ENCODE measurements at regions not wholly inside any gene's neighbourhood (a gene's known extent, or its start where the extent isn't known, plus 50 kb on each side); places are given as distances from the start of the nearest gene placed in this dataset.

DNA sequence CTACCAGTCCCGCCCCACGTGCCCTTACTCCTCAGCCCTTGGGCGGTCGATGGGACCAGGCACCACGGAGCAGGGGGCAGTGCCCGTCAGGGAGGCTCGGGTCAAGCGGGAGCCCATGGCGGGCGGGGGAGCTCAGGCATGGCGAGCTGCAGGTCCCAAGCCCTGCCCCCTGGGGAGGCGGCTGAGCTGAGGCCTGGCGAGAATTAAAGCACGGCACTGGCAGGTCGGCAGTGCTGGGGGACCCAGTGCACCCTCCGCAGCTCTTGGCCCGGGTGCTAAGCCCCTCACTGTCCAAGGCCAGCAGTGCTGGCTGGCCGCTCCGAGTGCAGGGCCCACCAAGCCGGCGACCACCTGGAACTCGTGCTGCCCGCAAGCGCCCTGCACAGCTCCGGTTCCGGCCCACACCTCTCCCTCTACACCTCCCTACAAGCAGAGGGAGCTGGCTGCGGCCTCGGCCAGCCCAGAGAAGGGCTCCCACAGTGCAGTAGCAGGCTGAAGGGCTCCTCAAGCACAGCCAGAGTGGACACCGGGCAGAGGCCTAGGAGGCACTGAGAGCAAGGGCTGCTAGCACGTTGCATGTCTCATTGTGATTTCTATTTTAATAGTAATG lies 166.8 kb upstream of the FMN2 start:
- Mint-ChIP-seq H3K4me1 (no peaks in the 10 kb centered on the region), H3K9me3 (peaks cover 0 to 2% (median 0%) of the 10 kb centered on the region in 8 donors), H3K27me3 (peaks cover 1 to 3% of the 10 kb centered on the region in 2 donors), H3K36me3 (no peaks in the 10 kb centered on the region), H3K4me3 (no peak overlapping the region), H3K27ac (no peak overlapping the region)
- Histone ChIP-seq H3K36me3 (ENCODE audit: insufficient read depth, low read length) (no peaks in the 10 kb centered on the region), H3K27ac (ENCODE audit: low read depth, low read length) (no peak overlapping the region), H3K4me3 (ENCODE audit: low read length in 2 of 2) (no peak overlapping the region), H3K4me1 (ENCODE audit: insufficient read depth, low read length) (no peaks in the 10 kb centered on the region), H3K9me3 (ENCODE audit: control insufficient read depth in 1 of 2, low read length in 2 of 2) (no peaks in the 10 kb centered on the region), H3K27me3 (ENCODE audit: insufficient read depth, low read length) (no peaks in the 10 kb centered on the region)
- DNase-seq = no peak
- intact Hi-C loops (cut with micrococcal nuclease) = no loop called here
- ChIA-PET CTCF (ENCODE audit: partially characterized antibody) (interaction anchor here (1.0 kb wide), 1 partner anchor 27 kb away, joined by 4 read pairs; no protein-coding TSS in a partner anchor), POLR2A (ENCODE audit: partially characterized antibody) (no interaction called here)

DNA sequence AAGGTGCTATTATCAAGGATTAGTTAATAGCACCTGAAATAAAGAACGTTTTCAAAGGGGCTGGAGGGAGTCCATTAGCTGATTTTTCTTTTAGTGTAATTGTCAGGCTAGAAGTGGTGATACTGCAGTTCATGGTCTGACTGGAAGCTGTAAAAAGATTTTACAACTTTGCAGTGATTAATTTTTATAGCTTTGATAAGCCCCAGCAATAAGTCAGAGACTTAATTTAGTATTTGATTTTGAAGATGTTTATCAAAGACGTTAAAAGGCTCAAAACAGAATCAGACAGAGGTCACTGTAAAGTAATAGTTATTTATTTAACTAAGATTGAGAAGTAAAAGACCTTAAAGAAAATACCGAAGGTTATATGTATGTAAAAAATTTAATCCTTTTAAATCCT lies 165.5 kb upstream of the FMN2 start:
- Mint-ChIP-seq H3K27ac (no peak overlapping the region), H3K4me1 (no peaks in the 10 kb centered on the region), H3K36me3 (no peaks in the 10 kb centered on the region), H3K27me3 (peaks cover 0 to 2% of the 10 kb centered on the region in 2 donors), H3K9me3 (no peaks in the 10 kb centered on the region), H3K4me3 (no peak overlapping the region)
- Histone ChIP-seq H3K27me3 (ENCODE audit: insufficient read depth, low read length) (no peaks in the 10 kb centered on the region), H3K4me3 (ENCODE audit: low read length in 2 of 2) (no peak overlapping the region), H3K36me3 (ENCODE audit: insufficient read depth, low read length) (no peaks in the 10 kb centered on the region), H3K27ac (ENCODE audit: low read depth, low read length) (no peak overlapping the region), H3K4me1 (ENCODE audit: insufficient read depth, low read length) (no peaks in the 10 kb centered on the region), H3K9me3 (ENCODE audit: control insufficient read depth in 1 of 2, low read length in 2 of 2) (no peaks in the 10 kb centered on the region)
- intact Hi-C loops (cut with micrococcal nuclease) = no loop called here
- CTCF ChIA-PET (ENCODE audit: partially characterized antibody) = no interaction called here
- no peak for DNase-seq
- POLR2A ChIA-PET (ENCODE audit: partially characterized antibody) = no interaction called here

DNA sequence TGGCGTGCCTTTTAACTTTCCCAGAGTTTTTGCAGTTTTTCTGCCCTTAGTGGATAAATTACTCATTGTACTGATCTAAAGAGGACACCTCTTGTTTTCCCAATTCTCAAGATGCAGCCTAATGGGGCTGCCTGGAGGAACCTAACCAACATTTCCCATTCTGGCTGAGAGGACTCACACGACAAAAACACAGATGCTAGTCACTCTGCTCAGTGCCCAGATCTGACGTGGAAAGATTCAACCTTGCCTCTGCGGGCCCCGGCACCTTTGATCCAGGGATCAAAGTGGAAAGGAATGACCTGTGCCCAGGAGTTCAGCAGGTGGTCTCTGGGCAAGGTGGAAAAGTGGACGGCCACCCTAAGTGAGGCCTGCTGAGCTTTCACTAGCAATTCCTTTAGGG lies 162.4 kb upstream of the FMN2 start:
- H3K4me1 Mint-ChIP-seq = no peaks in the 10 kb centered on the region
- H3K9me3 ChIP-seq (ENCODE audit: control insufficient read depth in 1 of 2, low read length in 2 of 2) = no peaks in the 10 kb centered on the region
- H3K36me3 Mint-ChIP-seq = no peaks in the 10 kb centered on the region
- ChIA-PET POLR2A (ENCODE audit: partially characterized antibody) (no interaction called here), CTCF (ENCODE audit: partially characterized antibody) (no interaction called here)
- peaks cover 5 to 6% of the 10 kb centered on the region in 2 donors for H3K27me3 Mint-ChIP-seq
- H3K4me1 ChIP-seq (ENCODE audit: insufficient read depth, low read length) = no peaks in the 10 kb centered on the region
- no peak overlapping the region for H3K4me3 Mint-ChIP-seq
- intact Hi-C loops (cut with micrococcal nuclease) = no loop called here
- H3K36me3 ChIP-seq (ENCODE audit: insufficient read depth, low read length) = no peaks in the 10 kb centered on the region
- no peaks in the 10 kb centered on the region for H3K27me3 ChIP-seq (ENCODE audit: insufficient read depth, low read length)
- H3K4me3 ChIP-seq (ENCODE audit: low read length in 2 of 2) = no peak overlapping the region
- no peaks in the 10 kb centered on the region for H3K9me3 Mint-ChIP-seq
- no peak for DNase-seq
- no peak overlapping the region for H3K27ac Mint-ChIP-seq
- no peak overlapping the region for H3K27ac ChIP-seq (ENCODE audit: low read depth, low read length)

DNA sequence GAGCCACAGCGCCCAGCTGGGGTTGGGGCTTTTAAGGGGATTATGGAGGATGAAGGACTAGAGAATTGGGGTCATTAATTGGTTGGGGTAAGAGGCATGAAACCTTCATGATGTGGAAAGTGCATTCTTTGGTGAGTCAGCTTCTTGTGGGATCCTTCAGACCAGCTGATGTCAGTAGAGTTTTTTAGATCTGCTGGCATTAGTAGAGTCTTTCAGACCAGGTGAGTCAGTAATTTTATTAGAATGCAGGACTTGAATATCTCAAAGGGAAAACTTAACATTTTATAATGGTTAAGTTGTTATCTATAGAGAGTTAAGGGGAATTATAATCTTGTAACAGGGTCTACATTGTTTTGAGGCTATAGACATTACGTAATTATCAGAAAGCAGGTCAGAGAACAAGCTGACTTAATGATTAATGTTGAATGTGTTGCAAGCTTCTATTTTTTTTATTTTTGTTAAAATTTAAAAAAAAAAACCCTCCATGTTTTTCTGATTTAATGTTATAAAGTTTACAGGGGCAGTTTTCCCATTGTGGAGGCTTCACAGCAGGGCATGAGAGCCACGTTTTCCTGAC lies 160.9 kb upstream of the FMN2 start:
- Histone ChIP-seq H3K36me3 (ENCODE audit: insufficient read depth, low read length) (no peaks in the 10 kb centered on the region), H3K4me3 (ENCODE audit: low read length in 2 of 2) (no peak overlapping the region), H3K27ac (ENCODE audit: low read depth, low read length) (no peak overlapping the region), H3K27me3 (ENCODE audit: insufficient read depth, low read length) (no peaks in the 10 kb centered on the region), H3K4me1 (ENCODE audit: insufficient read depth, low read length) (no peaks in the 10 kb centered on the region), H3K9me3 (ENCODE audit: control insufficient read depth in 1 of 2, low read length in 2 of 2) (no peaks in the 10 kb centered on the region)
- Mint-ChIP-seq H3K27ac (no peak overlapping the region), H3K9me3 (no peaks in the 10 kb centered on the region), H3K27me3 (peaks cover 6 to 8% of the 10 kb centered on the region in 2 donors), H3K4me1 (no peaks in the 10 kb centered on the region), H3K4me3 (no peak overlapping the region), H3K36me3 (no peaks in the 10 kb centered on the region)
- CTCF ChIA-PET (ENCODE audit: partially characterized antibody) = interaction anchor here (1.3 kb wide), 1 partner anchor 20 kb away, joined by 4 read pairs; no protein-coding TSS in a partner anchor
- POLR2A ChIA-PET (ENCODE audit: partially characterized antibody) = no interaction called here
- DNase-seq = no peak
- intact Hi-C loops (cut with micrococcal nuclease) = no loop called here

DNA sequence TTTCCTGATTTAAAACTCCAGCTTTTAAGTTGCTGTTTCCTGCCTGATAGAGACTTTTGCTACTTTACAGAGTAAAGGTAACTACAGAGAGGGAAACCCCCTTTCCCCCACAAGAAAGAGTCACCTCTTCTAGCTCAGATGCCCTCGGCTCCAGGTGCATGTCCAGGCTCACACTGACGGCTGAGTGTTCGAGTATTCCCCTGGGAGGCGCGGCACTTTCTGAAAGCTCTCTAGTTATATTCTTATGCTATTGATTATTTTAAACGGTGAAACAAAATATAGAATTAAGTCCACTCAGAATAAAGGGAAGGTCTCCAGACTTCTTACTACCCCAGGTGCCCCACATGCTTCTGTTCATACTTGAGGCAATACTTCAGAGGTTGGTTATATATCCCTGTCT lies 160.3 kb upstream of the FMN2 start:
- Mint-ChIP-seq H3K27ac (no peak overlapping the region), H3K4me1 (no peaks in the 10 kb centered on the region), H3K9me3 (no peaks in the 10 kb centered on the region), H3K4me3 (no peak overlapping the region), H3K27me3 (peaks cover 6 to 8% of the 10 kb centered on the region in 2 donors), H3K36me3 (no peaks in the 10 kb centered on the region)
- Histone ChIP-seq H3K4me3 (ENCODE audit: low read length in 2 of 2) (no peak overlapping the region), H3K27ac (ENCODE audit: low read depth, low read length) (no peak overlapping the region), H3K27me3 (ENCODE audit: insufficient read depth, low read length) (no peaks in the 10 kb centered on the region), H3K9me3 (ENCODE audit: control insufficient read depth in 1 of 2, low read length in 2 of 2) (no peaks in the 10 kb centered on the region), H3K36me3 (ENCODE audit: insufficient read depth, low read length) (no peaks in the 10 kb centered on the region), H3K4me1 (ENCODE audit: insufficient read depth, low read length) (no peaks in the 10 kb centered on the region)
- no peak for DNase-seq
- ChIA-PET POLR2A (ENCODE audit: partially characterized antibody) (no interaction called here), CTCF (ENCODE audit: partially characterized antibody) (interaction anchor here (1.3 kb wide), 1 partner anchor 20 kb away, joined by 4 read pairs; no protein-coding TSS in a partner anchor)
- intact Hi-C loops (cut with micrococcal nuclease) = no loop called here

DNA sequence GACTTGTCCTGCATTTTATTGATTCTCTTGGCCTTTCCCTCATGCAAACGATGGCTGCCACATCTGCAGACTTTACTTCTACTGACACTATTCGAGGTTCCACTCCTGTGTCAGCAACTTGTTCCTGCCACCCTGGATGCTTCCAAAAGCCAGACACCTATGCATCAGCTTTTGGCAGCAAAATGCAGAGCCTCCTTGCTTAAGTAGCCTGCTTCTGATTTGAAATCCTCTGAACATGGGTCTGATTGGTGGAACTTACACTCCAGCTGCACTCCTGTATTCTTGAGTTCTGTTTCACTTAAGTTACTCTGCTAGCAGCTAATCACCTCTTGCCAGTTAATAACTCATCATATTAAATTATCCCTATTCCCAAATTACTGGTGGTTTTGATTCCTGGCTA lies 152.1 kb upstream of the FMN2 start:
- Mint-ChIP-seq H3K4me1 (peaks cover 0 to under 1% (median 0%) of the 10 kb centered on the region in 4 donors), H3K27me3 (peaks cover 0 to 8% of the 10 kb centered on the region in 2 donors), H3K27ac (no peak overlapping the region), H3K9me3 (peaks cover 0 to 8% (median 3%) of the 10 kb centered on the region in 8 donors), H3K4me3 (no peak overlapping the region), H3K36me3 (no peaks in the 10 kb centered on the region)
- no peak for DNase-seq
- Histone ChIP-seq H3K27me3 (ENCODE audit: insufficient read depth, low read length) (no peaks in the 10 kb centered on the region), H3K4me3 (ENCODE audit: low read length in 2 of 2) (no peak overlapping the region), H3K9me3 (ENCODE audit: control insufficient read depth in 1 of 2, low read length in 2 of 2) (no peaks in the 10 kb centered on the region), H3K27ac (ENCODE audit: low read depth, low read length) (no peak overlapping the region), H3K4me1 (ENCODE audit: insufficient read depth, low read length) (no peaks in the 10 kb centered on the region), H3K36me3 (ENCODE audit: insufficient read depth, low read length) (no peaks in the 10 kb centered on the region)
- intact Hi-C loops (cut with micrococcal nuclease) = no loop called here
- POLR2A ChIA-PET (ENCODE audit: partially characterized antibody) = no interaction called here
- CTCF ChIA-PET (ENCODE audit: partially characterized antibody) = interaction anchor here (3.4 kb wide), 1 partner anchor 12 kb away, joined by 33 read pairs; no protein-coding TSS in a partner anchor

DNA sequence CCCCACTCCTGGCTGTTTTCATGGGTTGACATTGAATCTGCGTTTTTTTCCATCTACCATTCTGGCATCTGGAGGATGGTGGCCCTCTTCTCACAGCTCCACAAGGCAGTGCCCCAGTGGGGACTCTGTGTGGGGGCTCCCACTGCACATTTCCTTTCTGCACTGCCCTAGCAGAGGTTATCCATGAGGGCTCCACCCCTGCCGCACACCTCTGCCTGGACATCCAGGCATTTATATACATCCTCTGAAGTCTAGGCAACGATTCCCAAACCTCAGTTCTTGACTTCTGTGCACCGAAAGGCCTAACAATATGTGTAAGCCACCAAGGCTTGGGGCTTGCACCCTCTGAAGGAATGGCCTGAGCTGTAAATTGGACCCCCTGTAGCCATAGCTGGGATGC lies 147.9 kb upstream of the FMN2 start:
- intact Hi-C loops (cut with micrococcal nuclease) = no loop called here
- CTCF ChIA-PET (ENCODE audit: partially characterized antibody) = no interaction called here
- no peak overlapping the region for H3K27ac Mint-ChIP-seq

More for the DNA sequence above, 147.9 kb upstream of the FMN2 start:
- H3K9me3 Mint-ChIP-seq = peaks cover 0 to 9% (median 4%) of the 10 kb centered on the region in 8 donors
- Histone ChIP-seq H3K27me3 (ENCODE audit: insufficient read depth, low read length) (no peaks in the 10 kb centered on the region), H3K4me1 (ENCODE audit: insufficient read depth, low read length) (no peaks in the 10 kb centered on the region), H3K36me3 (ENCODE audit: insufficient read depth, low read length) (no peaks in the 10 kb centered on the region), H3K4me3 (ENCODE audit: low read length in 2 of 2) (no peak overlapping the region), H3K9me3 (ENCODE audit: control insufficient read depth in 1 of 2, low read length in 2 of 2) (no peaks in the 10 kb centered on the region), H3K27ac (ENCODE audit: low read depth, low read length) (no peak overlapping the region)
- DNase-seq = no peak
- H3K36me3 Mint-ChIP-seq = no peaks in the 10 kb centered on the region
- H3K4me1 Mint-ChIP-seq = peaks cover 0 to 1% (median 0%) of the 10 kb centered on the region in 4 donors
- peaks cover 0 to 1% of the 10 kb centered on the region in 2 donors for H3K27me3 Mint-ChIP-seq
- no peak overlapping the region for H3K4me3 Mint-ChIP-seq
- POLR2A ChIA-PET (ENCODE audit: partially characterized antibody) = no interaction called here

All from CD4-positive, alpha-beta memory T cell (primary cell).